Ovary (tissue), 7 donors: ENCODE measurements at regions not wholly inside any gene's neighbourhood (a gene's known extent, or its start where the extent isn't known, plus 50 kb on each side); places are given as distances from the start of the nearest gene placed in this dataset.

ENCODE experiments used
- DNase-seq, 5 donors: peaks; one replicate each; pipeline ENCODE4 v3.0.0-alpha.2; 2019 to 2020
- H3K27ac ChIP-seq, 2 donors: fragments of 200-600 bp; one replicate each; pipeline versions ENCODE4 v1.5.1 to v1.8.0; 2019 to 2022
- H3K27me3 ChIP-seq: fragments of 200-600 bp; one replicate; pipeline ENCODE4 v1.8.0; 2022
- H3K36me3 ChIP-seq: fragments of 200-600 bp; sonication (generic); one replicate; pipeline ENCODE4 v1.5.1; 2019
- H3K4me1 ChIP-seq: one replicate; pipeline ENCODE4 v1.8.1; 2013; ENCODE audit warnings: mild to moderate bottlenecking, moderate library complexity; ENCODE audit not compliant: insufficient read depth
- H3K4me3 ChIP-seq: fragments of 200-600 bp; sonication (generic); one replicate; pipeline ENCODE4 v1.5.1; 2017
- H3K9me3 ChIP-seq, 2 donors: fragments of 200-600 bp in 1 of 2; sonication (generic) in 1 of 2; one replicate each; pipeline versions ENCODE4 v1.5.1 to v1.8.1; 2013 to 2019; ENCODE audit warnings: mild to moderate bottlenecking in 1 of 2, moderate library complexity in 1 of 2
- CTCF ChIP-seq, 3 donors: fragments of 450-650 bp in 2 of 3; fragments of 200-600 bp in 1 of 3; IDR thresholded peaks; one replicate each; pipeline versions ENCODE4 v1.5.1 to v1.8.0; 2016 to 2022; ENCODE audit warnings: antibody characterized with exemption in 3 of 3, mild to moderate bottlenecking in 1 of 3
- EP300 ChIP-seq: sonication (generic); formaldehyde crosslinking; IDR thresholded peaks from one replicate; pipeline ENCODE4 v1.6.1; 2017; ENCODE audit warnings: antibody characterized with exemption
- POLR2A ChIP-seq: fragments of 450-650 bp; IDR thresholded peaks from one replicate; pipeline ENCODE4 v1.6.1; 2017; ENCODE audit warnings: antibody characterized with exemption, mild to moderate bottlenecking, moderate library complexity
- WGBS, 3 donors: extraction: QIAGEN DNeasy Blood & Tissue Kit in 1 of 3; methylation state at CpG; one replicate each; pipeline versions ENCODE4 v1.1.5 to v1.1.7; 2013 to 2017; 5-methylcytosine and 5-hydroxymethylcytosine counted together
- intact Hi-C, 4 donors: fragments of 100-400 bp; cut with DNase I; formaldehyde crosslinking; loops; one replicate each; pipeline versions ENCODE4 v1.11.0 to v1.15.1; 2022 to 2023
- donor health status: DM: no; HTN: no; CAD: no; lungs with moderate emphysema.
- donor health status: DM: no; HTN: no; CAD: no.
- donor health status: Bipolar disorder and iron deficiency.
- donor health status: DM: no; HTN: no; CAD: no.
- donor health status: DM: yes; HTN: yes; CAD: no.

DNA sequence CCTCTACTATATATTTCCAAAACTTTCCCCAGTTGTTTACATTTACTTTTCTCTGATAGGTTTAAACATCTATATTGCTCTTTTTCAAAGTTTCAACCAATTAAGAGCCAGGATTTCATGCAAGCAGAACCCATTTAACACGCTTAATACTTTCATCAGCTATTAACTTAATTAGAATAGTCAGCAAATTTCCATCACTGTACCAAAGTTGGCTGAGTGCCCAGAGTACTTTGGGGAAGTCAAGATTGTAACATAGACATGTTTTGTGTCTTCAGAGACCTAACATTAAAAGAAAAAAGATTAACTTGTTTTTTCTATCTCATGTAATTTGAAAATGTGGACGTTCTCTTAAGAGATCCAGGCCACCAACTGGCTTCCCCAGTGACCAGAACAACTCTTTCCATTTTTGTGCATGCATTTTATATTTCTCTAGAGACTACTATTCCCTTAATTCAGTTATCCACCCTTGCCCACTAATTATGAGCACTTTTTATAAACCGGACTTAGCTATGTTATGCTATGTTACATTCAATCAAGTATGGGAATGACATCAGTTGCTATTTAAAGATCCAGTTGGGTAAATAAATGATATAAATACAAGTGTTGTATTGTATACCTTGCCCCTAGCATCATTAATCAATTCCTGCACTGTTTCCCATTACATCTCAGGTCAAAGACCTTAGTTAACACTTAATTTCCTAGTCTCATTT, 478.1 kb upstream of the NMUR2 start:
- Histone ChIP-seq H3K27me3 (no peaks in the 10 kb centered on the region), H3K4me1 (no peaks in the 10 kb centered on the region), H3K36me3 (no peaks in the 10 kb centered on the region), H3K27ac (no peak overlapping the region), H3K4me3 (no peak overlapping the region), H3K9me3 (no peaks in the 10 kb centered on the region)
- TF ChIP-seq EP300 = no peak
- TF ChIP-seq POLR2A = no peak
- TF ChIP-seq CTCF (IDR thresholded peaks at IDR 0.05) = no peak
- DNase-seq = no peak
- intact Hi-C loops = no loop called here
- WGBS, 3 donors = 15 to 29% (median 29%) methylated on average over 3 of the region's 3 CpGs

DNA sequence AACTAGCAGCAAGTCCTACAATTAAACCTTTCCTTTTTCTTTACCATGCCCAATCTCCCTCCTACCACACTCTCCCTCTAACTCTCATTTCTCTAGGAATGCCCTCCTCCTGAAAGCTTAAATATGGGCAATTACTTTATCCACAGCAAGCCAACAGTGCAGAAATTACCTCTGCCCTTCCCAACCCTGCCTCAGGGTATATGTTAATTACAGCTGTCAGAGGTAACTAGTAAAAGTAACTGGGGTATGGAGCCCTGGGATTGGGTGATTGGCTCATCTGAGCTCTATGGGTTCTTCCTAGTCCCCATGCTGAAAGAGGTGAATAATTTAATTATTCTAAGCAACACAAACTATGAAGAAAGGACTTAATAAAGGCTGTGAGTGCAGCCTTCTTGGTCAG, 478.9 kb upstream of the NMUR2 start:
- intact Hi-C loops = no loop called here

DNA sequence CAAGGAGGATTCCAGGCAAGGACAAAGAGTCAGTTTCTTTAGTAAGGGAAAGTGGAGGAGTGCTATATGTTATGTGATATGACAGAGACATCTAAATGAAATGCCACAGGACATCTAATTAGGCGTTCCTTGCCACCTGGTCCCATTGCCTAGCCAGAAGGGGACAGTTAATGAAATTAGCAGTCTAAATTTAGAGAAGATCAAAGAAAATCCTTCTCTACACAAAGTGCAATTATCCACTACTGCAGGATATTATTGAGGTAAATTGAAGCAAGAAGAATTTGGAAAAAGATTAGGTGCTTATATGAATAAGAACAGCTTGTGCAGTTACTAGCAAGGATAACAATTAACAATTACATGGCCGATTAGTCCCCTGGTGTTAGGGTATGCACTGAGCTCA, 495.3 kb upstream of the NMUR2 start:
- intact Hi-C loops = no loop called here
- no peaks in the 10 kb centered on the region for H3K36me3 ChIP-seq
- H3K27ac ChIP-seq = no peak overlapping the region
- no peaks in the 10 kb centered on the region for H3K27me3 ChIP-seq
- TF ChIP-seq POLR2A (no peak), EP300 (no peak), CTCF (IDR thresholded peaks at IDR 0.05) (no peak)
- 17 to 39% (median 23%) methylated on average over 2 of the region's 2 CpGs for WGBS, 3 donors
- H3K4me1 ChIP-seq = no peaks in the 10 kb centered on the region
- H3K4me3 ChIP-seq = no peak overlapping the region
- no peak for DNase-seq
- no peaks in the 10 kb centered on the region for H3K9me3 ChIP-seq

More for the DNA sequence above, 478.9 kb upstream of the NMUR2 start:
- TF ChIP-seq POLR2A (no peak), CTCF (IDR thresholded peaks at IDR 0.05) (no peak), EP300 (no peak)
- Histone ChIP-seq H3K27ac (no peak overlapping the region), H3K27me3 (no peaks in the 10 kb centered on the region), H3K4me3 (no peak overlapping the region), H3K9me3 (no peaks in the 10 kb centered on the region), H3K36me3 (no peaks in the 10 kb centered on the region), H3K4me1 (no peaks in the 10 kb centered on the region)
- no peak for DNase-seq

GRCh38 chr5:152901754-152902153, 496.7 kb upstream of the NMUR2 start:
- whole genome bisulfite sequencing, 3 donors = 57 to 81% (median 70%) methylated on average over 2 of the region's 2 CpGs
- no peaks in the 10 kb centered on the region for H3K4me1 ChIP-seq
- H3K27ac ChIP-seq = no peak overlapping the region
- H3K4me3 ChIP-seq = no peak overlapping the region
- H3K9me3 ChIP-seq = no peaks in the 10 kb centered on the region
- intact Hi-C loops = no loop called here
- H3K36me3 ChIP-seq = no peaks in the 10 kb centered on the region
- TF ChIP-seq EP300 (no peak), CTCF (IDR thresholded peaks at IDR 0.05) (no peak), POLR2A (no peak)
- DNase-seq = no peak
- H3K27me3 ChIP-seq = no peaks in the 10 kb centered on the region
